Glutamatergic neuron (in vitro differentiated cells): ENCODE measurements at regions not wholly inside any gene's neighbourhood (a gene's known extent, or its start where the extent isn't known, plus 50 kb on each side); places are given as distances from the start of the nearest gene placed in this dataset.

Experiments
- DNase-seq: peaks from one replicate; pipeline ENCODE4 v3.0.0; 2022
- H3K27ac Mint-ChIP-seq: one replicate; pipeline ENCODE4 v1.8.0; 2020; ENCODE audit warnings: mild to moderate bottlenecking, mixed read lengths, inconsistent platforms; ENCODE audit not compliant: unreplicated experiment
- H3K27me3 Mint-ChIP-seq: one replicate; pipeline ENCODE4 v1.8.0; 2020; ENCODE audit warnings: mild to moderate bottlenecking, moderate library complexity, mixed read lengths, inconsistent platforms; ENCODE audit not compliant: unreplicated experiment
- H3K36me3 Mint-ChIP-seq: one replicate; pipeline ENCODE4 v1.8.0; 2020; ENCODE audit warnings: mild to moderate bottlenecking, mixed read lengths, inconsistent platforms; ENCODE audit not compliant: unreplicated experiment
- H3K4me1 Mint-ChIP-seq: one replicate; pipeline ENCODE4 v1.8.0; 2020; ENCODE audit warnings: mild to moderate bottlenecking, low read depth, mixed read lengths, inconsistent platforms; ENCODE audit not compliant: unreplicated experiment
- H3K4me3 Mint-ChIP-seq: one replicate; pipeline ENCODE4 v1.8.0; 2020; ENCODE audit warnings: mild to moderate bottlenecking, mixed read lengths, inconsistent platforms; ENCODE audit not compliant: unreplicated experiment
- H3K9me3 Mint-ChIP-seq: one replicate; pipeline ENCODE4 v1.8.0; 2020; ENCODE audit warnings: mild to moderate bottlenecking, moderate library complexity, mixed read lengths, inconsistent platforms; ENCODE audit not compliant: unreplicated experiment
- CTCF ChIP-seq: fragments of 200-600 bp; sonication (generic); IDR thresholded peaks from one replicate; pipeline ENCODE4 v1.5.0; 2021; ENCODE audit not compliant: partially characterized antibody, unreplicated experiment

- H3K27me3 Mint-ChIP-seq = peaks cover 3% of the 10 kb centered on the region
These were observed 61.5 kb upstream of the CDH5 start for GRCh38 chr16:66304961-66305360.

GRCh38 chr16:66304151-66304550 lies 62.3 kb upstream of the CDH5 start:
- Mint-ChIP-seq H3K4me1 (no peaks in the 10 kb centered on the region), H3K27me3 (peaks cover 3% of the 10 kb centered on the region), H3K4me3 (no peak overlapping the region), H3K27ac (no peak overlapping the region), H3K36me3 (no peaks in the 10 kb centered on the region), H3K9me3 (peaks cover 5% of the 10 kb centered on the region)
- DNase-seq = no peak
- no peak for TF ChIP-seq CTCF

More at GRCh38 chr16:66304961-66305360, 61.5 kb upstream of the CDH5 start:
- no peaks in the 10 kb centered on the region for H3K4me1 Mint-ChIP-seq
- H3K27ac Mint-ChIP-seq = no peak overlapping the region
- no peak for DNase-seq
- no peak overlapping the region for H3K4me3 Mint-ChIP-seq
- peaks cover 5% of the 10 kb centered on the region for H3K9me3 Mint-ChIP-seq
- TF ChIP-seq CTCF = no peak
- no peaks in the 10 kb centered on the region for H3K36me3 Mint-ChIP-seq

GRCh38 chr16:66300501-66300900 lies 66.0 kb upstream of the CDH5 start:
- H3K9me3 Mint-ChIP-seq = peaks cover 2% of the 10 kb centered on the region
- peaks cover 3% of the 10 kb centered on the region for H3K27me3 Mint-ChIP-seq
- no peak for TF ChIP-seq CTCF
- DNase-seq = no peak
- no peaks in the 10 kb centered on the region for H3K4me1 Mint-ChIP-seq
- no peak overlapping the region for H3K27ac Mint-ChIP-seq
- no peaks in the 10 kb centered on the region for H3K36me3 Mint-ChIP-seq
- H3K4me3 Mint-ChIP-seq = no peak overlapping the region

- Mint-ChIP-seq H3K4me3 (no peak overlapping the region), H3K9me3 (peaks cover 2% of the 10 kb centered on the region), H3K27me3 (peaks cover 3% of the 10 kb centered on the region), H3K4me1 (no peaks in the 10 kb centered on the region), H3K27ac (no peak overlapping the region), H3K36me3 (no peaks in the 10 kb centered on the region)
- TF ChIP-seq CTCF = no peak
- DNase-seq = no peak
These were observed 66.5 kb upstream of the CDH5 start for GRCh38 chr16:66300037-66300436.

GRCh38 chr16:66299349-66299748 lies 67.1 kb upstream of the CDH5 start:
- Mint-ChIP-seq H3K4me3 (no peak overlapping the region), H3K27me3 (peaks cover 3% of the 10 kb centered on the region), H3K27ac (no peak overlapping the region), H3K4me1 (no peaks in the 10 kb centered on the region), H3K9me3 (peaks cover 2% of the 10 kb centered on the region), H3K36me3 (no peaks in the 10 kb centered on the region)
- TF ChIP-seq CTCF = no peak
- DNase-seq = no peak
